BJ (cell line): ENCODE measurements at regions not wholly inside any gene's neighbourhood (a gene's known extent, or its start where the extent isn't known, plus 50 kb on each side); places are given as distances from the start of the nearest gene placed in this dataset.

Experiments used
- CTCF ChIA-PET: fragments of 350-600 bp; formaldehyde crosslinking; extraction: SDS; loops from one replicate; lab custom pipeline; 2021; ENCODE audit warnings: antibody characterized with exemption, inconsistent platforms; lab: Yijun Ruan, JAX
- POLR2A ChIA-PET: fragments of 300-600 bp; sonication (Branson Sonifier 250); formaldehyde crosslinking; extraction: SDS; loops from one replicate; lab custom pipeline; 2021; ENCODE audit warnings: antibody characterized with exemption; lab: Charles Lee
- DNase-seq: peaks from one replicate; pipeline ENCODE4 v3.0.0-alpha.2; 2011; ENCODE audit warnings: low read depth
- H3K27me3 ChIP-seq: 2 replicates; pipeline ENCODE4 v1.6.0; 2011; ENCODE audit warnings: low read length; ENCODE audit not compliant: control insufficient read depth, insufficient read depth
- H3K36me3 ChIP-seq: 2 replicates; pipeline ENCODE4 v1.5.1; 2011; ENCODE audit warnings: low read length; ENCODE audit not compliant: control insufficient read depth, insufficient read depth
- H3K4me3 ChIP-seq: 2 replicates; pipeline ENCODE4 v1.5.1; 2011; ENCODE audit warnings: low read depth, mild to moderate bottlenecking, control low read depth, low read length
- CTCF ChIP-seq: IDR thresholded peaks from 2 replicates; pipeline ENCODE4 v1.5.1; 2011; ENCODE audit warnings: low read depth, mild to moderate bottlenecking, control low read depth, inconsistent platforms, low read length, moderate library complexity; ENCODE audit not compliant: insufficient read depth

DNA sequence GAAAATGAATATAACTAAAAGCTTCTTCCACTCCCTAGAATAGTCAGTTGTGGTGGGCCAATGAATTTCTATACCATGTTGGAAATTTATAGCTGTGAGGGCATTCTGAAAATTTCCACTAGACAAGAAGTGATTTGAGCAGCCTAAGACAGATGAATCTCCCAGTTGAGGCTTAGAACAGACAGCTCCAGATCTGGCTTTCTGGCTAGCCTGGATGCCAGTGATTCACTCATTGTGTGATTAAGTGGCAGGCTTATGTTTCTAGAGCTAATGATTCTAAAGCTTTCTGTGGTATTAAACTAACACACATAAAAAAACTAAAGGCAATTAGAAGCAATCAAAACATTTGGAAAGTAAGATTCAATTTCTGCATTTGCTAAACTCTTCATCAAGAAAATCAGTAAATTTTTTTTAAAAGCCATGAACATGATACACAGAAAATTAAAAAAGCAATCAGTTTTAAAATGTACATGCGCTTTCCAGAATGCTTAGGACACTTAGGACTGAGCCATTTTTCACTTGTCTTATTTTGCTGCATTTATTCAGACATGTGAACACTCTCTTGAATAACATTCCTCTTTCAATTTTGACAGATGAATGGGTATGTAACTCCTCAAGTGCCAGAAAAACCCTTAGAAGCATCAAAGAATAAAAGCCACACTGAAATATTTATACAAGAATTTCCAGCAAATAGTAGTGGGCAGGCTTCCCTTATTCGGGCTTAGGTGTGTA, 100.5 kb upstream of the GNAQ start:
- no peak for TF ChIP-seq CTCF
- Histone ChIP-seq H3K27me3 (peaks cover 2% of the 10 kb centered on the region; the same call in 1 of the 2 replicates), H3K4me3 (no peak overlapping the region), H3K36me3 (no peaks in the 10 kb centered on the region)
- ChIA-PET POLR2A (no interaction called here), CTCF (interaction anchor here (1.9 kb wide), 1 partner anchor 11 kb away, joined by 12 read pairs; no protein-coding TSS in a partner anchor)
- DNase-seq: no peak

DNA sequence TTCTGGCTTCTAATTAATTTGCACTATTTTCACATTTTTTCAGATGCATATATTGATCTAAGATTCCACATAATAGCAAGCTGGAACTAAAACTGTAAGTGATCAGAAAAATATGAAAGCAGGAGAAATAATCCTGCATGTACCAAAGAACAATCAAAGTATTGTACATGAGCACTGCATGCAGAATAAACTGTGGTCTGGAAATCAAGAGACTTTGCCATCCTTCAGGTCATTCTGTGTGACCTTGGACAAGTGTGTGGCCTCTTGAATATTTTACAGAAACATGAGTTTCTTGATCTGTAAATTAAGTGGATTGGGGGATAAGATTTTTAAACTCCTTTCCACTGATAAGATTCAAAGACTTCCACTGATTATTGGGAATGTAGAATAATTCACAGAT, 99.2 kb upstream of the GNAQ start:
- H3K36me3 ChIP-seq: no peaks in the 10 kb centered on the region
- no peak for TF ChIP-seq CTCF
- CTCF ChIA-PET: interaction anchor here (0.6 to 1.9 kb wide), 2 partner anchors 10 to 1132 kb away, joined by 3 to 12 read pairs; no protein-coding TSS in a partner anchor
- POLR2A ChIA-PET: no interaction called here
- DNase-seq: no peak
- peaks cover 2% of the 10 kb centered on the region; the same call in 1 of the 2 replicates for H3K27me3 ChIP-seq
- no peak overlapping the region for H3K4me3 ChIP-seq

DNA sequence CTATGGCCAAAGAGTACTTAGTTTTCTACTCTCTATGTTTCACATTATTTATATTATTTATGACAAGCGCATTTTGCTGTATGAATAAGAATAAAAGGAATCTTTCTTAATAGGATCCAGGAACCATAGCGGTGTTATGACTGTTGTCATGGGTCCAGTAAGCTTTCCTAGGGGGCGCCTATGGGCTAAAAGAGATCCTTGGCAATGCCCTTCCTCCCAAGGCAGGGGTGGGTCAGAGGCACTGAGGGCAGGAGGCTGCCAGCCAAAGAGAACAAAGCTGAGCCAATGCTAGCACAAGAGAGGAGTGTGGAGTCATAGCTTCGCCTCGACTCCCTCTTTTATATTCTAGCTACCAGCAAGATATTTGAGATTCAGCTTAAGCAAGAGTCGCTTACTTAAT, 98.4 kb upstream of the GNAQ start:
- H3K4me3 ChIP-seq: no peak overlapping the region
- H3K27me3 ChIP-seq: peaks cover 2% of the 10 kb centered on the region; the same call in 1 of the 2 replicates
- no peak for DNase-seq
- no peaks in the 10 kb centered on the region for H3K36me3 ChIP-seq
- POLR2A ChIA-PET: no interaction called here
- CTCF ChIA-PET: no interaction called here
- no peak for TF ChIP-seq CTCF

GRCh38 chr9:78127279-78128225, 95.9 kb upstream of the GNAQ start:
- ChIA-PET CTCF (interaction anchor here (1.8 kb wide), 1 partner anchor 9 kb away, joined by 5 read pairs; no protein-coding TSS in a partner anchor), POLR2A (no interaction called here)
- Histone ChIP-seq H3K27me3 (peaks cover 2% of the 10 kb centered on the region; the same call in 1 of the 2 replicates), H3K36me3 (no peaks in the 10 kb centered on the region), H3K4me3 (no peak overlapping the region)
- no peak for TF ChIP-seq CTCF
- DNase-seq: no peak

GRCh38 chr9:78123808-78124207, 92.2 kb upstream of the GNAQ start:
- DNase-seq: no peak
- TF ChIP-seq CTCF: no peak
- ChIA-PET CTCF (interaction anchor here (0.6 to 1.9 kb wide), 3 partner anchors 301 to 831 kb away, joined by 3 to 5 read pairs (median 5); no protein-coding TSS in a partner anchor), POLR2A (no interaction called here)
- Histone ChIP-seq H3K4me3 (no peak overlapping the region), H3K27me3 (peaks cover 2% of the 10 kb centered on the region; the same call in 1 of the 2 replicates), H3K36me3 (no peaks in the 10 kb centered on the region)
